ENCODE measurements at regions not wholly inside any gene's neighbourhood (a gene's known extent, or its start where the extent isn't known, plus 50 kb on each side); places are given as distances from the start of the nearest gene placed in this dataset.

- DNase-seq (ENCODE audit: low spot score): no peak
Observed at GRCh38 chr11:106457727-106458126, 380.3 kb downstream of the AASDHPPT start.

DNA sequence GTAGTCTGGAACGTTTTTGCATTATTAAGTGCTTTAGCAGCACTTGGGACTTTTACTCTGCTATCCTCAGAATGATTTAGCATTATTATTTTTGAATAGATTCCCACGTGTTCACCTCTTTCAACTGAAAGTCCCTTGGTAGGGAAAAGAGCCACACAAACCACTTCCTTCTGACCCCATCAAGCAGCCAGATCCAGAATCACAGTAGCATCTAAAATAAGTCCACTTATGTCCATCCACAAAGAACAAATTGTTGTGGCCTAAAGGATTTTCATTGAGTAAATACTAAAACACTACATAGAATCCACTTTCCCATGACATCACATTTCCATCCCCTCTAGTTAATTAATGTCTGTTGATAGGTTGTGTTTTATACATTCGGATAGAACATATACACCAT, 381.7 kb downstream of the AASDHPPT start:
- no peak for DNase-seq (ENCODE audit: low spot score)

DNA sequence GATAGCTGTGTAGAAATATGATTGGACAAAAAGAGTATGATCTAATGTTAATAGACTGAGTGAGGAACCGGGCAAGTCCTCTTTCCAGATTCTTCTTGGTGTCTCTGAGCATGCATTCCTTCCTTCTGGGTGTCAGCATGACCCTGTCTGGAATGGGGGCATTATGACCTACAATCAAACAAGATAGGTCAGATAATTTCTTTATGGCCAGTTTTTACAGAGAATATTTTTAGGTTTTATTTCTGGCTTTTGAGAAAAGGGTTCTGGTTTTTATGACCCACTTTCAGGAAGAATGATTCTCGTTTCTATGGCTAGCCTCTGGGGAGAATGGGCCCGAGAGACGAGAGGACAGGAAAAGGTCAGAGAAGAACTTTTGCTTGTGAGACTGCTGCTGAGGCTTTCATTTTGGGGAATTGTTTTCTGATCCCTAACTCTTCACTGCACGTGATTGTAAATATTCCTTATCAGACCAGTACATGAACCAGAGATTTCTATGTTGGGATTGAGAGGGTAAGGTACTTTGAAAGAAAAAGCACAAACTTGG, 383.8 kb downstream of the AASDHPPT start:
- DNase-seq (ENCODE audit: low spot score): no peak

GRCh38 chr11:106461839-106462545, 384.5 kb downstream of the AASDHPPT start:
- DNase-seq (ENCODE audit: low spot score): no peak

GRCh38 chr11:106463154-106463553, 385.7 kb downstream of the AASDHPPT start:
- DNase-seq (ENCODE audit: low spot score): no peak

DNA sequence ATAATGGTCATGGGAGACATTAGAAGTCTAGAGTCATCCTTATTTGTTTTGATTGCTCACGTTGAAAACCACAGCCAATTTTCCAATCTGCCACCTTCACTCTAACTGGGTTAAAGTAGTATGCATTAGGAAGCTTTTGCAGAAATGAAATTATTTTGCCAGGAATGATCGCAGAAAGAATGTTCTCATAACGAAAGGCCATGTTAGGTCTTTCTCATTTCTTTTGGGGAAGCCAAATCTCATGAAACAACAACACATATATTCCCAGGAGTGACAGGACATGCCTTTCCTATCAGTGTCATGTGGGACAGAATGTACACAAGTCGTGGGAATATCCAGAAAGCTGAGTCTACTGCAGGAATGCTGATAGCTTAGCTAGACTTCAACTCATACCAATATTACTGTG, 386.3 kb downstream of the AASDHPPT start:
- DNase-seq (ENCODE audit: low spot score): no peak

GRCh38 chr11:106464728-106465127, 387.3 kb downstream of the AASDHPPT start:
- DNase-seq (ENCODE audit: low spot score): no peak

DNA sequence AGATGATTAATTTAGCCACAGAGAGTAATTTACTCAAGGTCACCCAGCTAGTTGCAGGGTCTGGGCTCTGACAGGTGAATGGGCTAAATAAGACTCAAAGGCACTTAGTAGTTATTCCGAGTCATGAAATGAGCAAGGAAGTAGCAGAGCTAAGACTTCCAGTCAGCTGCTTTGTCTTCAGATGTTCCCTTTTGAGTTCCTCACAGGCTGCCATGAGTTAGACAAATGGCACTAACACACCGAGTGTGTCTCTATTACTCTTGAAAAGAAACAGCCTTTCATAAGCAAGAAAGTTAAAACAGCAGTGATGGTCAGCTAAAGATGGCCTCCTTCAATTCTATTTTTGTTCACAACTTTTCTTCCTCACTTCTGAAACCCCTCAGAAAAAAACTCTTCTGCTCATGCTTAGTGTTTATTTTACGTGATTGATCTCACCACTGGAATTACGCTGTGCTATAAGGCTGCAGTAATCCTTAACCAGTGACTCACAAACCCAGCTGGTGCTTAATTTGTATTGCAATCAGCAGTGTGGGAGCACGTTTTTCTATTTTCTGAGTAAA, 389.1 kb downstream of the AASDHPPT start:
- no peak for DNase-seq (ENCODE audit: low spot score)

DNA sequence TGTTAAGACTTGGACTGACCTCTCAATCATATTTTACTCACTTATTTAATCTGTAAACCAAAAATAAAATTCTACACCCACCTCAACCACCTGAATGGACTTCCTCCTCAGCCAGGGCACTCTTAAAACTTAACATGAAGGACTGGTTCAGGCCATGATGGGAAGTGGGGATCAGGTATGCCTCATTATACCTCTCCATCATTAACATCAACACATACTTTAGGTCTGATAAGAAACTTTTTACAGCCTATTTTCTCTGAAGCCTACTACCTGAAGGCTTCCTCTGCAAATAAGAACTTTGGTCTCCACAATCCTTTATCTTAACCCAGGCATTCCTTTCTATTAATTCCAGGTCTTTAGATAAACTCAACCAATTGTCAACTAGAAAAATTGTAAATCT, 390.0 kb downstream of the AASDHPPT start:
- no peak for DNase-seq (ENCODE audit: low spot score)

DNA sequence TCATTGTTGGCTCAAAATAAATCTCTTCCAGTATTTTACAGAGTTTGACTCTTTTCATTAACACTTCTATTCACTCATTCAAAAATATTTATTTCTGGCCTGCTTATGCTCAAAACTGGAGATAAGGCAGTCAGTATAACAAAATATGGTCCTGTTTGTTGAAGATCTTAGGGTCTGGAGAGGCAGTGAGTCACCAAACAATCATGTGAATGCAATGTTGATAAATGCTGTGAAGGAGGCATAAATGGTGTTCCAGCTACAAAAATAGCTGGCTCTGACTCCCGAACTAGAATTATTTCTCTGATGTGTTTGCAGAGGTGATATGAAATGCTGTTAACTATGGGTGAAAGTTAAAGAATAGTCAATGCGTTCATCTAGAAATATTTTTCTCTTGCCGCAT, 390.6 kb downstream of the AASDHPPT start:
- DNase-seq (ENCODE audit: low spot score): no peak

GRCh38 chr11:106468531-106468930, 391.1 kb downstream of the AASDHPPT start:
- DNase-seq (ENCODE audit: low spot score): no peak

- DNase-seq (ENCODE audit: low spot score): no peak
Observed at GRCh38 chr11:106470230-106470629, 392.8 kb downstream of the AASDHPPT start.

GRCh38 chr11:106471276-106471675, 393.8 kb downstream of the AASDHPPT start:
- no peak for DNase-seq (ENCODE audit: low spot score)

GRCh38 chr11:106473089-106473722, 395.7 kb downstream of the AASDHPPT start:
- DNase-seq (ENCODE audit: low spot score): no peak

DNA sequence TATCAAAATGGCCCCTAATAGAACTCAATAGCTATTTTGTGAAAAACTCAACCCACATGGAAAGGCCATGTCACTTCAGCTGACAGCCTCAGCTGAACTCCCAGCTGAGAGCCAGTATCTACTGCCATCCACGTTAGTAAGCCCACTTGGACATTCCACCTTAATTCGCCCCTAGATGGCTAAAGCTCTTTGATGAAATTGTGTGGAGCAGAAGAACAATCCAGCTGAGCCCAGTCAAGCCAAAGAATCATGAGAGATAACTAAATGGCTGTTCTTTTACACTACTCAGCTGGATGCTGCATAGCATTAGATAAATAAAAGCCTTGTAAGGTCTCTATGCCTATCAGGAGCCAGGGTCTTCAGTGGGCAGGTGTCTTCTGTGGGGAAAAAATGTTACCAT, 396.8 kb downstream of the AASDHPPT start:
- no peak for DNase-seq (ENCODE audit: low spot score)

GRCh38 chr11:106475181-106475580, 397.7 kb downstream of the AASDHPPT start:
- no peak for DNase-seq (ENCODE audit: low spot score)

DNA sequence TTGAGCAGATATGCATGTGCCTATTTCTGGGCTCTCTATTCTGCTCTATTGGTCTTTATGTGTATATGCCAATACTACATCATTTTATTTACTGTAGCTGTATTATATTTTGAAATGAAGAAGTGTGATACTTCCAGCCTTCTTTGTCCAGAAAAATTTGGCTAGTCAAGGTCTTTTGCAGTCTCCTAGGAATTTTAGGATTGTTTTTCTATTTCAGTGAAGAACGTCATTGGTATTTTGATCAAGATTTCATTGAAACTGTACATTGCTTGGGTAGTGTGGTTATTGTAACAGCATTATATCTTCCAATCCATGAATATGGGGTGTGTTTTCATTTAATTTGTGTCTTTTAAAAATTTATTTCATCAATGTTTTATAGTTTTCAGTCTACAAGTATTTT, 400.3 kb downstream of the AASDHPPT start:
- no peak for DNase-seq (ENCODE audit: low spot score)

- no peak for DNase-seq (ENCODE audit: low spot score)
Observed at GRCh38 chr11:106479646-106480045, 402.2 kb downstream of the AASDHPPT start.

DNA sequence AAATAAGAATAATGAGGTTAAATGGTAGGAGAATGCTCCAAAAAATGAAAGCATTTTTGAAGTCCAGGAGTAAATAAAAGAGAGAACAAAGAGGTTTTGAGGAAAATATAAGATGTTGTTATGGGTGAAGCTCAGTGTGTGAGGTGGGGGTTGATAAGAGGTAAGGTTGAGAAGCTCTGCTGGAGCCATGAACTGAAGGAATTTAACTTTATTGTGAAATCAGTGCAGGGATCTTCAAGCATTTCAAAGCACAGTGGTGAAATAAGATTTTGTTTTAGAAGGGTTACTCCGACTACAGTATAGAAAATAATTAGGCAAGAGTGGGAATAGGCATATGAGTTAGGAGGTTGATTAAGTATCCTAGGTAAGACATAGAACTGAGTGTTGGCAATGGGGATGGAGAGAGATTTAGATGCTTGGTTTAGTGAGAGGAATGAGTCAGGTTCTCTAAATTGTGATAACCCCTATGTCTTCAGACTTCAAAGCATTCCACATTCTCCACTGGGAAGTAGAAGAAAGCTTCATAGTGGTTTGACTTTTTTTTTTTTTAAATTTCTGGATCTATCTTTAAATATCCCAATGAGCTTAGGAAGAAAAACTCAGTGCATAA, 403.2 kb downstream of the AASDHPPT start:
- DNase-seq (ENCODE audit: low spot score): no peak

GRCh38 chr11:106482917-106483785, 405.7 kb downstream of the AASDHPPT start:
- no peak for DNase-seq (ENCODE audit: low spot score)

- no peak for DNase-seq (ENCODE audit: low spot score)
Observed at GRCh38 chr11:106491751-106492150, 414.3 kb downstream of the AASDHPPT start.

DNA sequence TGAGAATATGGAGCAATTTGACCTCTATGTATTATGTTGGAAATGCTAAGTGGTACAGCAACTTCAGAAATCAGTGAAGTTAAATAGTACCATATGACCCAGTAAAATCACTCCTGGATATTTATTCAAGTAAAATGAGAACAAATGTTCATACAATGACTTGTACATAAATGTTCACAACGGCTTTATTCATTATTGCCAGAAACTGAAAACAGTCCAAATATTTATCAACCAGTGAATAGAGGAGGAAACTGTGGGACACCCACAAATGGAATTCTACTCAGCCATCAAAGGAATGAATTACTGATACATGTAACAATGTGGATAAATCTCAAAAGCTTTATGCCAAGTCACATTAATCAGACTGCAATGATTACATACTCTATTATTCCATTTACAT, 416.3 kb downstream of the AASDHPPT start:
- DNase-seq (ENCODE audit: low spot score): no peak

Measured in iPS-NIHi11 (cell line).